ENCODE measurements at regions not wholly inside any gene's neighbourhood (a gene's known extent, or its start where the extent isn't known, plus 50 kb on each side); places are given as distances from the start of the nearest gene placed in this dataset.

GRCh38 chr2:235170536-235171521 is 219.0 kb downstream of the SH3BP4 start:
- TF ChIP-seq CTCF (IDR thresholded peaks at IDR 0.05) = no peak
- H3K9me3 ChIP-seq = no peaks in the 10 kb centered on the region
- DNase-seq (peak in 1 of 2 donors; percentile 55), ATAC-seq (peak; percentile 46 to 65 (median 49))
- intact Hi-C loops (cut with DNase I) = no loop called here
- no peak overlapping the region for H3K4me3 ChIP-seq
- WGBS, 3 donors = 23 to 45% (median 26%) methylated on average over 8 of the region's 8 CpGs
- H3K27ac ChIP-seq = no peak overlapping the region
- no peaks in the 10 kb centered on the region for H3K4me1 ChIP-seq
- no peaks in the 10 kb centered on the region for H3K36me3 ChIP-seq (ENCODE audit: insufficient read depth in 1 of 2, low read depth in 1 of 2)
- no peaks in the 10 kb centered on the region for H3K27me3 ChIP-seq (ENCODE audit: insufficient read depth in 3 of 3, low read length in 2 of 3)

DNA sequence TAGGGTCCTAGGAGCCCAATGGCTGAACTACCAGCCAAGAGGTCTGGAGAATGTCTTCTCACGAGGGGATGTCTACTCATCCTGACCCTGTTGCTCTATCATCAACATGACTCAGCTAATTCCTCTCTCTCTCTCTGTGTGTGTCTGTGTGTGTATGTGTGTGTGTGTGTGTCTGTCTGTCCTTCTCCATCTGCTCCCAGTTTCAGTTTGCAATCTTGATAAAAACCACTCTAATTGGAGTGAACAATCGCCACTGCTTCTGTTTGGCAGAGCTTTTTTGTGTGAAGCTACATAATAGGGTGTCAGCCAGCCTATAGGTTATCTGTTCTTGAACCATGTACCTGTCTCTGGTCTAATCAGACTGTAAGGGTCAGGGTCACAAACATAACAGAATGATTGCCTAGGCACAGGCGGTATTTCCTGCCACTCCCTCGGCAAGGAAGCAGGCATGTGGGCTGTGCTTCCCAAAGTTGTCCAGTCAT is 219.8 kb downstream of the SH3BP4 start:
- no peak overlapping the region for H3K27ac ChIP-seq
- intact Hi-C loops (cut with DNase I) = no loop called here
- DNase-seq (no peak), ATAC-seq (peak in 1 of 4 donors; percentile 44)
- H3K4me1 ChIP-seq = no peaks in the 10 kb centered on the region
- H3K27me3 ChIP-seq (ENCODE audit: insufficient read depth in 3 of 3, low read length in 2 of 3) = no peaks in the 10 kb centered on the region
- H3K9me3 ChIP-seq = no peaks in the 10 kb centered on the region
- no peak overlapping the region for H3K4me3 ChIP-seq
- WGBS, 3 donors = 47 to 64% (median 63%) methylated on average over 4 of the region's 4 CpGs
- H3K36me3 ChIP-seq (ENCODE audit: insufficient read depth in 1 of 2, low read depth in 1 of 2) = no peaks in the 10 kb centered on the region
- TF ChIP-seq CTCF (IDR thresholded peaks at IDR 0.05) = no peak

- H3K4me1 ChIP-seq = no peaks in the 10 kb centered on the region
- no peaks in the 10 kb centered on the region for H3K9me3 ChIP-seq
- peaks cover 0 to 1% (median 0%) of the 10 kb centered on the region in 3 donors for H3K27me3 ChIP-seq (ENCODE audit: insufficient read depth in 3 of 3, low read length in 2 of 3)
- H3K27ac ChIP-seq = no peak overlapping the region
- WGBS, 3 donors = 91 to 94% (median 92%) methylated on average over 6 of the region's 6 CpGs
- intact Hi-C loops (cut with DNase I) = no loop called here
- ATAC-seq (no peak), DNase-seq (no peak)
- H3K4me3 ChIP-seq = no peak overlapping the region
- H3K36me3 ChIP-seq (ENCODE audit: insufficient read depth in 1 of 2, low read depth in 1 of 2) = no peaks in the 10 kb centered on the region
- no peak for TF ChIP-seq CTCF (IDR thresholded peaks at IDR 0.05)
Measured at GRCh38 chr2:235180642-235181041, 228.8 kb downstream of the SH3BP4 start.

- no peak for TF ChIP-seq CTCF (IDR thresholded peaks at IDR 0.05)
- Histone ChIP-seq H3K36me3 (ENCODE audit: insufficient read depth in 1 of 2, low read depth in 1 of 2) (no peaks in the 10 kb centered on the region), H3K4me3 (no peak overlapping the region), H3K4me1 (no peaks in the 10 kb centered on the region), H3K27ac (no peak overlapping the region), H3K9me3 (no peaks in the 10 kb centered on the region), H3K27me3 (ENCODE audit: insufficient read depth in 3 of 3, low read length in 2 of 3) (peaks cover 0 to 1% (median 0%) of the 10 kb centered on the region in 3 donors)
- DNase-seq = no peak
- intact Hi-C loops (cut with DNase I) = no loop called here
- no peak for ATAC-seq
Measured at GRCh38 chr2:235183786-235184185, 232.0 kb downstream of the SH3BP4 start.
